ENCODE measurements at regions not wholly inside any gene's neighbourhood (a gene's known extent, or its start where the extent isn't known, plus 50 kb on each side); places are given as distances from the start of the nearest gene placed in this dataset.

GRCh38 chr13:97630725-97631124, 196.8 kb downstream of the RAP2A start:
- no peak for DNase-seq (ENCODE audit: low read depth)

DNA sequence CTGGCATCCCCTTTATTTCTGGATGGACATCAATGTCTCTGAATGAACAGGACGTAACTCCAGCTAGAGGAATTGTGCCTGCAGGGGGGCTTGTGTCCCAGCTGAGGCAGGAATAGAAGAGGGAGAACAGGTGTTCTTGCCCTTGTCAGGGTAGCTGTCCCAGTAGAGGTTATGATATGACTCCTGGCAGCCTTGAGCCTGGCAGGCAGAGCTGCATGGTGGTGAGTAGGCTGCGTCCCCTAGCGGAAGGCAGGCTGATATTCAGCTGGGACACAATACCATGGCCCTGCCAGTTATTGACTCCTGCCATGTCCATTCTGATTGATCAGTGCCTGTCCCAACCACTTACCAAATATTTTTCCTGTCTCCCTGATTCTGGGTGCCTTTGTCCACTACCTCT, 197.2 kb downstream of the RAP2A start:
- DNase-seq (ENCODE audit: low read depth), result no peak

- DNase-seq (ENCODE audit: low read depth), result no peak
Measured at GRCh38 chr13:97639236-97639635, 205.3 kb downstream of the RAP2A start.

GRCh38 chr13:97640268-97640667, 206.3 kb downstream of the RAP2A start:
- DNase-seq (ENCODE audit: low read depth), result no peak

DNA sequence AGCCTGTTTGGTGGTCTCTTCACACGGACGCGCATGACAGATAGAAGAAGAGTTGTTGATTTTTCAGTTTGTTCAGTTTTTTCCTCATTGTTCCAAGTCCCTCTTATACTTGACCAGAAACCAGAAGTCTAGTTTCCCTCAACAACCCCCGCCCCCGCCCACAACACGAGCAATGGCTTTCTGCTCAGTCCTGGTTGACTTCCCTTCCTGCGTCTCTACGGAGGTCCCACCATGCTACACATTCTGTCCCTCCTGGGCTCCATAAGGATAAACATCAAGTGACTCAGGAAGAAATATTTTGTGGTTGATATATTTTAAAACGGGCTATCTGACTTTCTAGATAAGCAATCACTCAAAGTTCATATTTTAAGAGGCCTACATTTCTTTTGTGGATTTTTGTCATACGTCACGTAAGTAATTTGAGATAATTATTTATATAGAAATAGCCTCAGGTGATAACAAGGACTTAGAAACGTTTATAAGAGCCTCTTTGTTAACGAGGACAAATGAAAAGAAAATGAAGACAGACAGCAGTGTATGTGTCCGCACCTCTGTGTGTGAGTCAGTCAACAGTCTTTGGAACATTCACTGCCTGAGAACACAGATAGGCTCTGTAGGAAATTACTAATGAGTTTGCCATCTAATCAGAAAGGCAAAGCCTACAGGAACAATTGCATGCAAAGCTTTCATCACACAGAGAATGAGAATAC, 214.4 kb downstream of the RAP2A start:
- DNase-seq (ENCODE audit: low read depth), result no peak

- DNase-seq (ENCODE audit: low read depth), result no peak
Measured at GRCh38 chr13:97648881-97649224, 214.9 kb downstream of the RAP2A start.

DNA sequence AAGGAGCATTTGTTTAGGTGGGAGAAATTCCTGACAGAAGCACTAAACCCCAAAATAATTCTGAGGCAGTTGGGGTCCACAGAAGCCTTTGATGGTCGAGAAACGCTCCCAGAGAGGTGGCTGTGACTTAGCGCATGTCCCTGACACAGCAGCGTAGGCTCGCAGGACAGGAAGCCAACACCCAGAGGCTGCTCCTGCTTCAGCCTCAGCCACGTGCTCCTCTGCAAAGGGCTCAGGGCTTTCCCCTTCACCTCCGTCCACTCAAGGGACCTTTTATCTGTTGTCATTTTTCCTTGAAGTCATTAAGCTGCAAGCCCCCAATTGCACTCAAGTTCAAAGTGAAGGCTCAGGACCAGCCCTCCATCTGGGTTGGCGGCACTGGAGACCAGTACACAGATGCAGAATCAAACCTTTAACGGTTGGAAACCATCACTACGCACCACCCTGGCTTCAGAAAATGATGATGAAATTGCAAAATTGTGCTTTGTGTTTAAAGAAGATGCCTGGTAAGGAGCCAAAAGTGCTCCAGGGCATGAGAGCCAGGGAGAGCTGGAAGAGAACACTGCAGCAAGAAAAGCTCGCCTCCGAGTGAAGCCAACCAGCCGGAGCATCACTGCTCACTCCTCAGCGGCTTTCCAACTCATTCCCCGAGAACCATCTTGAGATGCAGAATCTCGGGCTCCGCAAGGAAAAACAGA, 219.6 kb downstream of the RAP2A start:
- peak; percentile 63 for DNase-seq (ENCODE audit: low read depth)

- DNase-seq (ENCODE audit: low read depth), result no peak
Measured at GRCh38 chr13:97654236-97654635, 220.3 kb downstream of the RAP2A start.

GRCh38 chr13:97658556-97658955, 224.6 kb downstream of the RAP2A start:
- no peak for DNase-seq (ENCODE audit: low read depth)

DNA sequence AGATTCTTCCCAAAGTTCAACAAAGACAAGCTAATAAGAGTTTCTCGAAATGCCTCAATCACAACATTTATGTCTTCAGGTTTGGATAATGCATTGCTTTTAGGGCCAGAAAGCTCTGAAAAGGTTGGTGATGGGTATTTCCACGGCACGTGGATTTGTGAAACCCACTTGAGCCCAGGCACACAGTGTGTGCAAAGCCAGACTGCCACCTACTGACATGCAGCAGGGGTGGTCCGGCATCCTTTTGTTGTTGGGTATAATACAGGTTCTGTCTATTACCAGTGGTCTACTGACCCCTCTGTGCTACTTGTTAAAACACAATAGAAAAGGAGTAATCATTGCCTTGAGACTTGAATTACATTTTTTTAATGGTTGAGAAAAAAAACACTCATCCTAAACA, 225.6 kb downstream of the RAP2A start:
- DNase-seq (ENCODE audit: low read depth), result peak; percentile 13

GRCh38 chr13:97660594-97661260, 226.8 kb downstream of the RAP2A start:
- no peak for DNase-seq (ENCODE audit: low read depth)

- DNase-seq (ENCODE audit: low read depth), result no peak
Measured at GRCh38 chr13:97686594-97686993, 252.6 kb downstream of the RAP2A start.

DNA sequence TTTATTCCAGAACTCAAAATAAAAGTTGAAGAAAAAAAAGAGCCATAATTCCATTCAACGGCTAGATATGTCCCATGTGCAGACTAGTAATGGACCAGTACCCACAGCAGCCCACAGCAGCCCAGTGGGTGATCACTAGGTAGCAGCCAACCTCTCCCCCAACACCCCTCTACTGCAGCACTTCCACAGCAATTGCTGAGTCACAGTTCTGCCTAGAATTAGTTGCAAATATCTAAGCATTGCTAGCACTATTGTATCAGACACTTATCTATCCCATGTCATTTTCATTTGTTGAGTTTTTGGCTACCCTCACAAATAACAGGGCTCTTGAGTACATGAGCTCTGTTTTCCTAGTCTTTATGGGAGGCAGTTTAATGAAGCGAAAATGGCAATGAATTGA, 258.7 kb downstream of the RAP2A start:
- DNase-seq (ENCODE audit: low read depth), result no peak

DNA sequence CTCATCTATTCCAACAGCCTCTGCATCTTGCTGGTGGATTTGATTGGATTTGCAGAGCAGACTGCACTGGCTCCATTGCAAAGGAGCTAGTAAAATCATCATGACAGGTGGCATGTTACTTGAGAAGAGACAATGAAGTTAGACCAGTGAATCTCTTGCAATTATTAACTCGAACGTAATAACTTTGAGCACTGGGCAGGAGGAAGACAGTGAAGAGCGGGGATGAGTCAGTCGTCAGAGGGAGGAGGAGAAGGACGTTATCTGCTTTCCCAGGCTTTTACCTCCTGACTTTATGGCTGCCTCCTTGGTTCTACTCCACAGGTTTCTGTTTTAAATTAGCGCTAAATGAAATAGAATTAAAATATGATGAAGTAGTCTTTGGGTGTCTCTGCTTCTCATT, 257.8 kb upstream of the IPO5 start:
- DNase-seq (ENCODE audit: low read depth), result no peak

- no peak for DNase-seq (ENCODE audit: low read depth)
Measured at GRCh38 chr13:97696921-97697320, 256.6 kb upstream of the IPO5 start.

DNA sequence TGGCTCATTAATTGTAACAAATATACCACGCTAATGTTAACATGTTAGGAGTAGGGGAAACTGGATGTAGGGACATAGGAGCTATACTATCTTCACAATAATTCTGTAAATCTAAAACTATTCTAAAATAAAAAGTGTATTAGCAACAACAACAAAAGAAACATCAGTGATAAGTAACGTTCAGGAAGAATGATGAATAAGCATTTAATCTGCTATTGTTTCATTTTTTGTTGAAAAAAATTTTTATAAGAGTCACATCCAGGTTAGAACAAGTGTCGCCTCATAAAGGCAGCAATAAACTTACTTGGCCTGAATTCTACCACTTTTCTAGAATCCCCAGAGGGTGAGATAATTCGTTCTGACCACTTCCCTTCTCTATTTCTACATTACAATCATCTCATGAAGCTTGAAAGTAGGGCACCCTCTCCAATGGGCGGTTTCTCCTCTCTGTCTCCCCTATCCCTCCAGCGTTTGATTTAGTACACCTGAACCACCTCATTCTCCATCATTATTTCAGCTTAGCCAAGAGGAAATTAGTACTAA, 253.1 kb upstream of the IPO5 start:
- DNase-seq (ENCODE audit: low read depth), result no peak

DNA sequence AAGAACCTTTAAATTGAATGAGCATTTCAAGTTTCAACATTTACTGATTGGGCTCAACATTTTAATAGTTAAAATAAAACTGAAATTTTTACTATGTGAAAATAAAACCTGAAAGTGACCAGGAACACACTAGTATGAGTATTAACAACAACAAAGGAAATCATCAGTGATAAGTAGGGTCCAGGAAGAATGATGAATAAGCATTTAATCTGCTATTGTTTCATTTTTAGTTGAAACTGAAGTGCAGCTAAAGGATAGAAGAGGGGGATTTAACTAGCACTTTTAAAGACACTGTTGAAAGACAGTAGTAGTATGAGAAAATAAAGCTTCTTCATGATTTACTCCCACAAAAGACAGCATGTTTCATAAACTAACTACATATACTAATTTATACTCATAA, 250.9 kb upstream of the IPO5 start:
- DNase-seq (ENCODE audit: low read depth), result no peak

DNA sequence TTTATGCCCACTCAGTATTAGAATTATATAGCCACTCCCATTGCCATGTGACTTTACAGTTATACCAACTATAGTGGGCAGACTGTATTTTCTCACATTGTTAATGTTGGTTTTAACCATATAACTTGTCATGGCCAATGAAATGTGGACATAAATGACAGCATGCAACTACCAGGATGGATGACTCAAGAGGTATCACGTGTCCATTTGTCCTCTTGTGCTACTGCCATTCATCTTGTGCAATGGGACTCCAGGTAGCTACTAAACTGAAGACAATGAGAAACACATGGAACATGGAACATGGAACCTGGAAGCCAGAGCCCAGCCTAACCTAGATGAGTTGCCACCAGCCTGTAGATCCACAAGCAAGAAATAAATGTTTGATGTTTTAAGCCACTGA, 242.7 kb upstream of the IPO5 start:
- DNase-seq (ENCODE audit: low read depth), result no peak

GRCh38 chr13:97712770-97713169, 240.7 kb upstream of the IPO5 start:
- no peak for DNase-seq (ENCODE audit: low read depth)

DNA sequence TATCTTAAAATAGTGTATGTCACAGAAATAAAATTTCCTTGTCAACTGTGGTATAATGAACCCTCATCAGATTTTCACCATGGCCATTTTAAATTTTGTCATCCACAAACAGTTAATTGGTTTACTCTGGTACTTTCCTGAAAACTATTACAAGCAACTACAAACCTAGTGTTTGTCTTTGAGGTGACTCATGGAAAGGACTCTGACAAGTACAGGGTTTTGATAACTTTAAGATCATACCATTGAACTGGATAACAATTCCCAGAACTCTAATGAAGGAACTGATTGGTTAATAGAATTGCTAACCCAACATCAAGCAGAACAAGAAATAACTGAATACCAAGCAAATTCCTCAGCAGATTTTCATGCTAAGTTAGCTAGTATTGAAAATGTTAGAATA, 237.7 kb upstream of the IPO5 start:
- DNase-seq (ENCODE audit: low read depth), result no peak

DNA sequence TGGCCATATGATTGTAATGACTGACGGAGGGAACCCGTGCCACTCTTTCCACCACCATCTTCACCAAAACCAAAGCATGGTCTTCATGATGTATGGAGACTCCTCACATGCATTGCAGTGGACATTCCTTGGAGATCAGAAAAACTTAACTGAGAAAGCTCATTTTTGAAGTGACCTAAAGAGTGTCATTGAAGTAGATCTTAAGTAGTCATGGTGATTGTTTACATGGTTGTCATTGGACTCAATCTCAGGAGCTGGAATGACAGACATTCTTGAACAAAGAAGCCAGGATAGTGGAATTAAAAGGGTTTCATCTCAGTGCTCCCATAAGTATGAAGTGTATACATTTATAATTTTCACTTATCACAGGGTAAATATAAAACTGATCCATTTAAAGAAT, 236.7 kb upstream of the IPO5 start:
- DNase-seq (ENCODE audit: low read depth), result no peak

GRCh38 chr13:97719736-97720135, 233.7 kb upstream of the IPO5 start:
- DNase-seq (ENCODE audit: low read depth), result no peak

DNA sequence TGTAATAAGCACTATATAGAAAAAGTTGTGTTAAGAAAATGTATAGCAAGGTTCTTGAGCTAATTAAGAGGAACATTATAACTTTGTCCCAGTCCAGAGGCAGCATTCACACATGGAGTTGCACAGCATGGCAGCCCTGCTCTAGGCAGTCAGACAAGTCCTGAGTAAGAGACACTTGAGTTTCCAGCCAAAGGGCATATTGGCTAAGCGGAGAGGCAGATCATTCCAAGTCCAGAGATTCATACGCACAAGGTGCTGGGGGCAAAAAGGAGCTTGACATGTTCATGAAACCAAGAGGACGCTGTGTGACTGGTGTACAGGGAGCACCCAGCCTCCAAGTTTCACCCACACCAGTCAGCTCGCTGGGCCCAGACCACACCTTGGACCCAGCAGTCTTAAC, 232.6 kb upstream of the IPO5 start:
- no peak for DNase-seq (ENCODE audit: low read depth)
